ENCODE measurements at regions not wholly inside any gene's neighbourhood (a gene's known extent, or its start where the extent isn't known, plus 50 kb on each side); places are given as distances from the start of the nearest gene placed in this dataset.

- no peaks in the 10 kb centered on the region for H3K4me1 Mint-ChIP-seq (ENCODE audit: low read depth)
- peaks cover 1% of the 10 kb centered on the region for H3K27me3 Mint-ChIP-seq (ENCODE audit: low read depth)
- DNase-seq (ENCODE audit: low spot score): no peak
- H3K27ac Mint-ChIP-seq: no peak overlapping the region
- H3K4me3 Mint-ChIP-seq (ENCODE audit: low read depth): no peak overlapping the region
- intact Hi-C loops (cut with micrococcal nuclease): no loop called here
- no peaks in the 10 kb centered on the region for H3K36me3 Mint-ChIP-seq (ENCODE audit: low read depth)
- no peaks in the 10 kb centered on the region for H3K9me3 Mint-ChIP-seq
These were observed 152.9 kb downstream of the TTC32 start for GRCh38 chr2:19748711-19749506.

- Mint-ChIP-seq H3K4me1 (ENCODE audit: low read depth) (no peaks in the 10 kb centered on the region), H3K27ac (no peak overlapping the region), H3K36me3 (ENCODE audit: low read depth) (no peaks in the 10 kb centered on the region), H3K9me3 (no peaks in the 10 kb centered on the region), H3K27me3 (ENCODE audit: low read depth) (no peaks in the 10 kb centered on the region), H3K4me3 (ENCODE audit: low read depth) (no peak overlapping the region)
- no peak for DNase-seq (ENCODE audit: low spot score)
- intact Hi-C loops (cut with micrococcal nuclease): no loop called here
These were observed 153.8 kb downstream of the TTC32 start for GRCh38 chr2:19748073-19748375.

- Mint-ChIP-seq H3K4me1 (ENCODE audit: low read depth) (no peaks in the 10 kb centered on the region), H3K27me3 (ENCODE audit: low read depth) (no peaks in the 10 kb centered on the region), H3K9me3 (no peaks in the 10 kb centered on the region), H3K27ac (no peak overlapping the region), H3K36me3 (ENCODE audit: low read depth) (no peaks in the 10 kb centered on the region), H3K4me3 (ENCODE audit: low read depth) (no peak overlapping the region)
- intact Hi-C loops (cut with micrococcal nuclease): no loop called here
- no peak for DNase-seq (ENCODE audit: low spot score)
These were observed 154.3 kb downstream of the TTC32 start for GRCh38 chr2:19747310-19748072.

- H3K27ac Mint-ChIP-seq: no peak overlapping the region
- no peaks in the 10 kb centered on the region for H3K4me1 Mint-ChIP-seq (ENCODE audit: low read depth)
- intact Hi-C loops (cut with micrococcal nuclease): no loop called here
- H3K4me3 Mint-ChIP-seq (ENCODE audit: low read depth): no peak overlapping the region
- H3K36me3 Mint-ChIP-seq (ENCODE audit: low read depth): no peaks in the 10 kb centered on the region
- no peaks in the 10 kb centered on the region for H3K9me3 Mint-ChIP-seq
- no peaks in the 10 kb centered on the region for H3K27me3 Mint-ChIP-seq (ENCODE audit: low read depth)
- no peak for DNase-seq (ENCODE audit: low spot score)
These were observed 155.0 kb downstream of the TTC32 start for GRCh38 chr2:19746611-19747309.

GRCh38 chr2:19746137-19746600 lies 155.6 kb downstream of the TTC32 start:
- H3K4me1 Mint-ChIP-seq (ENCODE audit: low read depth): no peaks in the 10 kb centered on the region
- H3K4me3 Mint-ChIP-seq (ENCODE audit: low read depth): no peak overlapping the region
- H3K27me3 Mint-ChIP-seq (ENCODE audit: low read depth): no peaks in the 10 kb centered on the region
- no peaks in the 10 kb centered on the region for H3K9me3 Mint-ChIP-seq
- no peak for DNase-seq (ENCODE audit: low spot score)
- H3K36me3 Mint-ChIP-seq (ENCODE audit: low read depth): no peaks in the 10 kb centered on the region
- no peak overlapping the region for H3K27ac Mint-ChIP-seq
- intact Hi-C loops (cut with micrococcal nuclease): no loop called here

GRCh38 chr2:19745318-19746136 lies 156.3 kb downstream of the TTC32 start:
- no peak overlapping the region for H3K4me3 Mint-ChIP-seq (ENCODE audit: low read depth)

GRCh38 chr2:19744456-19745199 lies 157.2 kb downstream of the TTC32 start:
- intact Hi-C loops (cut with micrococcal nuclease): no loop called here
- Mint-ChIP-seq H3K27ac (no peak overlapping the region), H3K36me3 (ENCODE audit: low read depth) (no peaks in the 10 kb centered on the region), H3K4me3 (ENCODE audit: low read depth) (no peak overlapping the region), H3K4me1 (ENCODE audit: low read depth) (no peaks in the 10 kb centered on the region), H3K27me3 (ENCODE audit: low read depth) (no peaks in the 10 kb centered on the region), H3K9me3 (no peaks in the 10 kb centered on the region)
- DNase-seq (ENCODE audit: low spot score): no peak

More at GRCh38 chr2:19745318-19746136, 156.3 kb downstream of the TTC32 start:
- Mint-ChIP-seq H3K27me3 (ENCODE audit: low read depth) (no peaks in the 10 kb centered on the region), H3K4me1 (ENCODE audit: low read depth) (no peaks in the 10 kb centered on the region), H3K9me3 (no peaks in the 10 kb centered on the region), H3K27ac (no peak overlapping the region), H3K36me3 (ENCODE audit: low read depth) (no peaks in the 10 kb centered on the region)
- intact Hi-C loops (cut with micrococcal nuclease): no loop called here
- DNase-seq (ENCODE audit: low spot score): no peak

GRCh38 chr2:19743641-19744040 lies 158.1 kb downstream of the TTC32 start:
- no peaks in the 10 kb centered on the region for H3K36me3 Mint-ChIP-seq (ENCODE audit: low read depth)
- no peak for DNase-seq (ENCODE audit: low spot score)
- no peak overlapping the region for H3K27ac Mint-ChIP-seq
- no peaks in the 10 kb centered on the region for H3K9me3 Mint-ChIP-seq
- no peaks in the 10 kb centered on the region for H3K4me1 Mint-ChIP-seq (ENCODE audit: low read depth)
- no peak overlapping the region for H3K4me3 Mint-ChIP-seq (ENCODE audit: low read depth)
- intact Hi-C loops (cut with micrococcal nuclease): no loop called here
- no peaks in the 10 kb centered on the region for H3K27me3 Mint-ChIP-seq (ENCODE audit: low read depth)

- Mint-ChIP-seq H3K4me3 (ENCODE audit: low read depth) (no peak overlapping the region), H3K27me3 (ENCODE audit: low read depth) (no peaks in the 10 kb centered on the region), H3K9me3 (no peaks in the 10 kb centered on the region), H3K4me1 (ENCODE audit: low read depth) (no peaks in the 10 kb centered on the region), H3K27ac (no peak overlapping the region), H3K36me3 (ENCODE audit: low read depth) (no peaks in the 10 kb centered on the region)
- intact Hi-C loops (cut with micrococcal nuclease): no loop called here
- DNase-seq (ENCODE audit: low spot score): no peak
These were observed 158.9 kb downstream of the TTC32 start for GRCh38 chr2:19742872-19743271.

- Mint-ChIP-seq H3K36me3 (ENCODE audit: low read depth) (no peaks in the 10 kb centered on the region), H3K27me3 (ENCODE audit: low read depth) (no peaks in the 10 kb centered on the region), H3K27ac (no peak overlapping the region), H3K4me3 (ENCODE audit: low read depth) (no peak overlapping the region), H3K9me3 (no peaks in the 10 kb centered on the region), H3K4me1 (ENCODE audit: low read depth) (no peaks in the 10 kb centered on the region)
- intact Hi-C loops (cut with micrococcal nuclease): no loop called here
- DNase-seq (ENCODE audit: low spot score): no peak
These were observed 162.5 kb downstream of the TTC32 start for GRCh38 chr2:19739256-19739655.

- Mint-ChIP-seq H3K9me3 (no peaks in the 10 kb centered on the region), H3K27me3 (ENCODE audit: low read depth) (no peaks in the 10 kb centered on the region), H3K4me1 (ENCODE audit: low read depth) (no peaks in the 10 kb centered on the region), H3K27ac (no peak overlapping the region), H3K4me3 (ENCODE audit: low read depth) (no peak overlapping the region), H3K36me3 (ENCODE audit: low read depth) (no peaks in the 10 kb centered on the region)
- intact Hi-C loops (cut with micrococcal nuclease): no loop called here
- no peak for DNase-seq (ENCODE audit: low spot score)
These were observed 163.1 kb downstream of the TTC32 start for GRCh38 chr2:19738707-19739106.

Measured in activated T-helper 2 cell treated with anti-CD3 and anti-CD28 coated beads, Interferon-gamma antibody, Interleukin-2, Interleukin-4, amounts not matched to agents 10 μg/mL and 5 μg/mL and 100 μg/mL, durations not matched to agents 14 hours and 24 hours and 36 hours (primary cell).